Spinal cord (tissue), 9 donors: ENCODE measurements at regions not wholly inside any gene's neighbourhood (a gene's known extent, or its start where the extent isn't known, plus 50 kb on each side); places are given as distances from the start of the nearest gene placed in this dataset.

ENCODE experiments used
- DNase-seq, 6 donors: peaks; one replicate each; pipeline versions ENCODE4 v3.0.0 to v3.0.0-alpha.2; 2013 to 2015; ENCODE audit warnings: low spot score in 6 of 6, low read depth in 4 of 6
- H3K27ac ChIP-seq: one replicate; pipeline ENCODE4 v1.5.1; 2013; ENCODE audit warnings: low read depth, low read length, control low read depth
- H3K27me3 ChIP-seq: one replicate; pipeline ENCODE4 v1.6.1; 2013; ENCODE audit warnings: low read length; ENCODE audit not compliant: control insufficient read depth, insufficient read depth
- H3K36me3 ChIP-seq: one replicate; pipeline ENCODE4 v1.6.1; 2013; ENCODE audit warnings: low read length; ENCODE audit not compliant: control insufficient read depth, insufficient read depth
- H3K4me1 ChIP-seq: one replicate; pipeline ENCODE4 v1.6.1; 2013; ENCODE audit warnings: low read length; ENCODE audit not compliant: control insufficient read depth, insufficient read depth
- H3K4me3 ChIP-seq: one replicate; pipeline ENCODE4 v1.5.1; 2013; ENCODE audit warnings: low read depth, low read length, control low read depth
- H3K9me3 ChIP-seq: one replicate; pipeline ENCODE4 v1.6.1; 2013; ENCODE audit warnings: low read length; ENCODE audit not compliant: control insufficient read depth, insufficient read depth
- WGBS: methylation state at CpG from one replicate; pipeline ENCODE4 v1.1.5; 2013; ENCODE audit warnings: missing lambda C conversion rate; ENCODE audit not compliant: insufficient coverage; 5-methylcytosine and 5-hydroxymethylcytosine counted together
- donor health status: healthy.

GRCh38 chr6:160926281-160927276, 65.0 kb upstream of the MAP3K4 start:
- no peaks in the 10 kb centered on the region for H3K27me3 ChIP-seq
- no peak overlapping the region for H3K4me3 ChIP-seq
- no peak overlapping the region for H3K27ac ChIP-seq
- H3K4me1 ChIP-seq = peaks cover 4% of the 10 kb centered on the region
- no peak for DNase-seq
- H3K36me3 ChIP-seq = no peaks in the 10 kb centered on the region
- WGBS = 95% methylated on average over 18 of the region's 29 CpGs
- H3K9me3 ChIP-seq = no peaks in the 10 kb centered on the region

- peaks cover 4% of the 10 kb centered on the region for H3K4me1 ChIP-seq
- no peak overlapping the region for H3K4me3 ChIP-seq
- no peaks in the 10 kb centered on the region for H3K27me3 ChIP-seq
- no peak overlapping the region for H3K27ac ChIP-seq
- H3K36me3 ChIP-seq = no peaks in the 10 kb centered on the region
- H3K9me3 ChIP-seq = no peaks in the 10 kb centered on the region
- no peak for DNase-seq
- WGBS = 100% methylated on average over 1 of the region's 2 CpGs
Measured at GRCh38 chr6:160927416-160927815, 64.2 kb upstream of the MAP3K4 start.

DNA sequence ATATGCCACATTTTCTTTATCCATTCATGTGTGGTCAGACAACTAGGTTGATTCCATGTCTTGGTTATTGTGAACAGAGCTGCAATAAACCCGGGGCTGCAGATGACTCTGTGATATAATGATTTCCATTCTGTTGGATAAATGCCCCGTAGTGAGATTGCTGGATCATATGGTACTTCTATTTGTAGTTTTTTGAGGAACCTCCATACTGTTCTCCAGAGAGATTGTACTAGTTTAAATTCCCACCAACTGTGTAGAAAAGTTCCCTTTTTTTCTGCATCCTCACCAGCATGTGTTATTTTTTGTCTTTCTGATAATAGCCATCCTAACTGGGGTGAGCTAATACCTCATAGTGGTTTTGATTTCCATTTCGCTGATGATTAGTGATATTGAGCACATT, 62.2 kb upstream of the MAP3K4 start:
- H3K27me3 ChIP-seq = no peaks in the 10 kb centered on the region
- peaks cover 4% of the 10 kb centered on the region for H3K4me1 ChIP-seq
- DNase-seq = no peak
- WGBS = 86% methylated on average over 1 of the region's 3 CpGs
- H3K36me3 ChIP-seq = no peaks in the 10 kb centered on the region
- no peaks in the 10 kb centered on the region for H3K9me3 ChIP-seq
- no peak overlapping the region for H3K4me3 ChIP-seq
- no peak overlapping the region for H3K27ac ChIP-seq

DNA sequence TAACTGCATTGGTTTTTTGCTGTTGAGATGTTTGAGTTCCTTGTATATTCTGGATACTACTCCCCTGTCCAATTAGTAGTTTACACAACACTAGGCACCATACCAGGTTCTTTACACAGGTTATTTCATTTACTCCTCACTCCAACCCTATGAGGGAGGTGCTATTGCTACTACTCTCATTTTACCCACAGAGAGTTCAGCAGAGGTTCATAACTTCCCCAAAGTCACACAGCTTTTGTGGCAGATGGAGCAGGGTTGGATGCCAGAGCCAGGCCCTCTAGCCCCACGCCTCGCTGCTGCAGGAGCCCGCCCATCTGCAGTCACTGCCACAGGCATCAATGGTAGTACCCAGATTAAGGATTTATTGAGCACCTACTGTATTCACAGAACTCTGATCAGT, 61.7 kb upstream of the MAP3K4 start:
- Histone ChIP-seq H3K4me3 (no peak overlapping the region), H3K4me1 (peaks cover 4% of the 10 kb centered on the region)

DNA sequence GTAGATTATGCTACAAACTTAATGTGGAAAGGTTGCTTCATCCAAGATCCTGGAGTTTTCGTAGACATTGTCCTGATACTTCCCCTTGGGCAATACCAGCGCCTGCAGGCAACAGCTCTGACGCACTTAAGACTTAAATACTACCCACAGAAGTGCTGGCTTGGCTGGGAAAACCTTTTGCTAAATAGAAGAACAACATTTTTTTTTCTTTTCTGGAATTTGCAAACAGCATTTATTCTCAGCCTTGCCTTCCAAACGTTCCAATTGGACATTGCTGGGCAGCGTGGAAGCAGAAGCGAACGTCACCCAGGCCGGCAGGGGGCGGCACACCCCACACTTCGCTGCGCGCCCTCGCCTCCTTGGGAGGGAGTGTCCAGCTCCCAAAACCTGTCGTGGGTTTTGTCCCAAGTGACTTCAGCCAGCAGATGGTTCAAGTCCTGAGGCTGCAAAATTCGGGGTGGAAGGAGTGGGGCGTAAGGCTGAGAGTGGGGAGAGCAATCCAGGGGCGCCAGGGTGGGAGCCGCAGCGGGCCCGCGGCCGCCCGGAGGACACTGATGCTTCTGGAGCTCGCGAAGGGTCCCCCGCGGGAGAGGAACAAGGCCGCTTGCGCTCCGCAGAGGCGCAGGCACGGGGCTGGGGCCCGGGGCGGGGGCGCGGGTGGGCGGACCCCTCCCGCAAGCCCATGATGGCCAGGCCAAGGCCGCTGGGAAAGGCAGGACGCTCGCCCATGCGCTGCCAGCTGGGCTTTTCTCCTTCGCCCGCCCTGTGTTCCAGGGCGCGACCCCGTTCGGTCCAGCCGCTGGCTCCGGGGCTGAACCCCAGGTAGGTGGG, 60.8 kb upstream of the MAP3K4 start:
- Histone ChIP-seq H3K9me3 (no peaks in the 10 kb centered on the region), H3K4me3 (peak overlapping the region; percentile 64), H3K27ac (peak overlapping the region; percentile 61), H3K4me1 (peaks cover 4% of the 10 kb centered on the region), H3K36me3 (no peaks in the 10 kb centered on the region), H3K27me3 (no peaks in the 10 kb centered on the region)
- under 1% methylated on average over 47 of the region's 50 CpGs for WGBS
- DNase-seq = peak; percentile 64 to 94 (median 74)

More for the DNA sequence above, 61.7 kb upstream of the MAP3K4 start:
- no peaks in the 10 kb centered on the region for H3K36me3 ChIP-seq
- WGBS = 92% methylated on average over 3 of the region's 3 CpGs
- H3K27ac ChIP-seq = no peak overlapping the region
- no peak for DNase-seq
- no peaks in the 10 kb centered on the region for H3K27me3 ChIP-seq
- no peaks in the 10 kb centered on the region for H3K9me3 ChIP-seq

DNA sequence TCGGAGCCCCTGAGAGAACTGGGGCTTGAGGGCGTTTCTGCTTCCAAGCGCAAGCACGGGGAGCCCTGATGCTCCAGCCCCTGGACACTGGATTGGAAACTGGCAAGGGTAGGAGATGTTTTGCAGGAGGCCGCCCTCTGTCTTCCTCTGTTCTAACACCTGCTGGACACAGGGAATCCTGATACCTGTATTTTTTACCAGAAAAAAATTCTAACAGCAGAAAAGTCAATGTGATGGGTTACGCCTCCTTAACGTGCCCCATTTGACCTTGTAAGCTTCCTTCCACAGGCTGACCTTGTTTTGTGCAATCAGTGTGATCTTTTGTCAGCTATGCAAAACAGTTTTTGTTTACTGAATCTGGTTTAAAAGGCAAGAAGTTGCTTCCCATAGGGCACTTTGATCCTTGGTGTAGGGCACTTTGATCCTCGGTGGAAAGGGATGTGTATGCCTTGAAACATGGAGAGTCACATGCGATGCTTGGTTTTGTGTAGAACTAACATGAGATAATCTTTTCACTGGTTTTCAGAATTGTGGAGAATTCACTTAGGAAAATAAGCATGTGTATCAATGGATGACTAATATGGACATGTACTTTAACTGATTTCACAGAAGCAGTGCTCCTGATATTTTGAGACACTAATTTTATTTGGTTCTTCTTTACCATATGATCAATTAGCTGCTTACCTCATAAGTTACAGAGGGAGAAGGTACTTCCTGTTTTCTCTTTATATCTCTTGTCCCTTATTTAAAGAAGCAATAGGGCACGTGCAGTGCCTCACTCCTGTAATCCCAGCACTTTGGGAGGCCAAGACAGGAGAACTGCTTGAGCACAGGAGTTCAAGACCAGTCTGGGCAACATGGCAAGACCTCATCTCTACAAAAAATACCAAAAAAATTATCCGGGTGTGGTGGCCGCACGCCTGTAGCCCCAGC, 59.9 kb upstream of the MAP3K4 start:
- no peaks in the 10 kb centered on the region for H3K27me3 ChIP-seq
- no peaks in the 10 kb centered on the region for H3K36me3 ChIP-seq
- WGBS = 28% methylated on average over 6 of the region's 13 CpGs
- H3K27ac ChIP-seq = no peak overlapping the region
- peak in 3 of 6 donors; percentile 18 to 69 (median 24) for DNase-seq
- H3K4me1 ChIP-seq = peaks cover 4% of the 10 kb centered on the region
- H3K4me3 ChIP-seq = peak overlapping the region; percentile 64
- H3K9me3 ChIP-seq = no peaks in the 10 kb centered on the region

- 67% methylated on average over 6 of the region's 8 CpGs for WGBS
- no peaks in the 10 kb centered on the region for H3K27me3 ChIP-seq
- H3K36me3 ChIP-seq = no peaks in the 10 kb centered on the region
- no peak overlapping the region for H3K27ac ChIP-seq
- no peaks in the 10 kb centered on the region for H3K9me3 ChIP-seq
- DNase-seq = no peak
- H3K4me1 ChIP-seq = peaks cover 4% of the 10 kb centered on the region
- no peak overlapping the region for H3K4me3 ChIP-seq
Measured at GRCh38 chr6:160933256-160933655, 58.3 kb upstream of the MAP3K4 start.

- Histone ChIP-seq H3K9me3 (no peaks in the 10 kb centered on the region), H3K4me1 (peaks cover 4% of the 10 kb centered on the region), H3K4me3 (no peak overlapping the region), H3K27ac (no peak overlapping the region), H3K36me3 (no peaks in the 10 kb centered on the region), H3K27me3 (no peaks in the 10 kb centered on the region)
- DNase-seq = no peak
- WGBS = 94% methylated on average over 3 of the region's 3 CpGs
Measured at GRCh38 chr6:160934157-160934556, 57.4 kb upstream of the MAP3K4 start.

- 94% methylated on average over 4 of the region's 4 CpGs for WGBS
- Histone ChIP-seq H3K27me3 (no peaks in the 10 kb centered on the region), H3K4me1 (no peaks in the 10 kb centered on the region), H3K36me3 (no peaks in the 10 kb centered on the region), H3K4me3 (no peak overlapping the region), H3K9me3 (no peaks in the 10 kb centered on the region), H3K27ac (no peak overlapping the region)
- DNase-seq = no peak
Measured at GRCh38 chr6:160940197-160940596, 51.4 kb upstream of the MAP3K4 start.
